ENCODE measurements at regions not wholly inside any gene's neighbourhood (a gene's known extent, or its start where the extent isn't known, plus 50 kb on each side); places are given as distances from the start of the nearest gene placed in this dataset.

- DNase-seq (ENCODE audit: low read depth): no peak
These were observed 1007.7 kb upstream of the SEMA6D start for GRCh38 chr15:46709460-46710083.

GRCh38 chr15:46710401-46710960 is 1006.8 kb upstream of the SEMA6D start:
- DNase-seq (ENCODE audit: low read depth): no peak

GRCh38 chr15:46713045-46713444 is 1004.3 kb upstream of the SEMA6D start:
- no peak for DNase-seq (ENCODE audit: low read depth)

- DNase-seq (ENCODE audit: low read depth): no peak
These were observed 1002.4 kb upstream of the SEMA6D start for GRCh38 chr15:46714950-46715349.

- DNase-seq (ENCODE audit: low read depth): no peak
These were observed 994.0 kb upstream of the SEMA6D start for GRCh38 chr15:46723308-46723707.

- no peak for DNase-seq (ENCODE audit: low read depth)
These were observed 985.2 kb upstream of the SEMA6D start for GRCh38 chr15:46732060-46732459.

GRCh38 chr15:46735115-46735514 is 982.2 kb upstream of the SEMA6D start:
- DNase-seq (ENCODE audit: low read depth): no peak

- DNase-seq (ENCODE audit: low read depth): no peak
These were observed 966.0 kb upstream of the SEMA6D start for GRCh38 chr15:46751303-46751702.

- DNase-seq (ENCODE audit: low read depth): no peak
These were observed 963.4 kb upstream of the SEMA6D start for GRCh38 chr15:46753946-46754345.

- no peak for DNase-seq (ENCODE audit: low read depth)
These were observed 954.2 kb upstream of the SEMA6D start for GRCh38 chr15:46763091-46763490.

GRCh38 chr15:46764851-46765250 is 952.5 kb upstream of the SEMA6D start:
- DNase-seq (ENCODE audit: low read depth): no peak

GRCh38 chr15:46766021-46766420 is 951.3 kb upstream of the SEMA6D start:
- DNase-seq (ENCODE audit: low read depth): no peak

- no peak for DNase-seq (ENCODE audit: low read depth)
These were observed 949.0 kb upstream of the SEMA6D start for GRCh38 chr15:46768287-46768686.

GRCh38 chr15:46773016-46773415 is 944.3 kb upstream of the SEMA6D start:
- DNase-seq (ENCODE audit: low read depth): no peak

- no peak for DNase-seq (ENCODE audit: low read depth)
These were observed 938.4 kb upstream of the SEMA6D start for GRCh38 chr15:46778876-46779275.

GRCh38 chr15:46786590-46787285 is 930.6 kb upstream of the SEMA6D start:
- DNase-seq (ENCODE audit: low read depth): no peak

- no peak for DNase-seq (ENCODE audit: low read depth)
These were observed 921.6 kb upstream of the SEMA6D start for GRCh38 chr15:46795685-46796084.

GRCh38 chr15:46808834-46809233 is 908.5 kb upstream of the SEMA6D start:
- no peak for DNase-seq (ENCODE audit: low read depth)

- DNase-seq (ENCODE audit: low read depth): no peak
These were observed 902.1 kb upstream of the SEMA6D start for GRCh38 chr15:46815240-46815639.

GRCh38 chr15:46815765-46816164 is 901.5 kb upstream of the SEMA6D start:
- DNase-seq (ENCODE audit: low read depth): no peak

- no peak for DNase-seq (ENCODE audit: low read depth)
These were observed 868.6 kb upstream of the SEMA6D start for GRCh38 chr15:46848704-46849103.

GRCh38 chr15:46853600-46853999 is 863.7 kb upstream of the SEMA6D start:
- DNase-seq (ENCODE audit: low read depth): no peak

- no peak for DNase-seq (ENCODE audit: low read depth)
These were observed 862.7 kb upstream of the SEMA6D start for GRCh38 chr15:46854564-46854963.

GRCh38 chr15:46855388-46855787 is 861.9 kb upstream of the SEMA6D start:
- no peak for DNase-seq (ENCODE audit: low read depth)
